ENCODE measurements at regions not wholly inside any gene's neighbourhood (a gene's known extent, or its start where the extent isn't known, plus 50 kb on each side); places are given as distances from the start of the nearest gene placed in this dataset.

DNA sequence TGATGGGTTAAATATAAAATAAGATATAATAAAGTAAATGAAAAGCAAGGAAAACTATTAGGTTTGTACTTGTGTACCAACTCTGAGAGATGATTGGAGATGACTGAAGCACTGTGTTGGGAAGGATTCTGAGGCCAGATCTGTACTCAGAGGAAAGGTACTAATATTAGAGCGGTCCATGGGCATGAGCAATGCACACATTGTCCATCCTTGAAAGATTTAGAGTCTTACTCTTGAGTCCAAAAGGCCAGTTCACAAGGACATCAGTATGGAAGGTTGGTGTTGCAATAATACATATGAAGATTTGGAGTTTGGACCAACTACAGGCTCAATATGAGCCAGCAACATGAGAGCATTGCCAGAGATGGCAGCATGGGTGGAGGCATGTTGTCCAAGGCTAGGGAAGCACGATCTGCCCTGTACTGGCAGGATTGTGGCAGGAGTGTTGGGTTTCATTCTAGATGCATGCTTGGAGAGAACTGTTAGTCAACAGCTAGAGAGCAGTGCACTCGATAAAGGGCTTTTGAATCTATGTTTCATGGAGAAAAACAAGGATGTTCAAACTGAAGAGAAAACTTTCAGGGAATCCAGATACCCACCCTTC, 84.4 kb downstream of the TMEM215 start:
- TF ChIP-seq CTCF (conservative IDR thresholded peaks at IDR 0.05; ENCODE audit: low read length) (no peak), EZH2phosphoT487 (IDR thresholded peaks at IDR 0.05; ENCODE audit: borderline replicate concordance, low read depth, low read length) (no peak)
